HAP-1 (cell line): ENCODE measurements at regions not wholly inside any gene's neighbourhood (a gene's known extent, or its start where the extent isn't known, plus 50 kb on each side); places are given as distances from the start of the nearest gene placed in this dataset.

Experiments
- DNase-seq, 2 experiments: peaks; one replicate each; pipeline ENCODE4 v3.0.0-alpha.2; 2016 to 2020; ENCODE audit warnings: low spot score in 2 of 2
- H3K27me3 ChIP-seq: fragments of 250-450 bp; sonication (Bioruptor Pico); 2 replicates; pipeline ENCODE4 v1.5.1; 2020; ENCODE audit warnings: low read depth, mild to moderate bottlenecking, moderate library complexity
- H3K36me3 ChIP-seq: fragments of 250-450 bp; sonication (Bioruptor Pico); replicated peaks from 2 replicates; pipeline ENCODE4 v1.5.1; 2020; ENCODE audit warnings: mild to moderate bottlenecking
- H3K4me1 ChIP-seq: fragments of 250-450 bp; sonication (Bioruptor Pico); 2 replicates; pipeline ENCODE4 v1.5.1; 2020; ENCODE audit warnings: mild to moderate bottlenecking
- H3K4me3 ChIP-seq: fragments of 250-450 bp; sonication (Bioruptor Pico); 2 replicates; pipeline ENCODE4 v1.5.1; 2020; ENCODE audit warnings: mild to moderate bottlenecking, moderate library complexity
- H3K9me3 ChIP-seq: fragments of 250-450 bp; sonication (Bioruptor Pico); 2 replicates; pipeline ENCODE4 v1.5.1; 2020; ENCODE audit warnings: mild to moderate bottlenecking, moderate library complexity
- in situ Hi-C: fragments of 300-500 bp; cut with MboI; formaldehyde crosslinking; loops from 3 replicates; pipeline ENCODE4 v1.14.3; 2020; ENCODE audit warnings: low sequenced_read_pairs, inconsistent platforms, mixed read lengths

GRCh38 chr9:23630488-23630887 lies 195.6 kb downstream of the ELAVL2 start:
- H3K27me3 ChIP-seq = no peaks in the 10 kb centered on the region
- no peak for DNase-seq
- H3K4me3 ChIP-seq = no peak overlapping the region
- no peaks in the 10 kb centered on the region for H3K36me3 ChIP-seq
- in situ Hi-C loops = no loop called here
- H3K4me1 ChIP-seq = no peaks in the 10 kb centered on the region
- H3K9me3 ChIP-seq = no peaks in the 10 kb centered on the region

GRCh38 chr9:23635276-23635675 lies 190.8 kb downstream of the ELAVL2 start:
- in situ Hi-C loops = no loop called here

GRCh38 chr9:23636199-23636598 lies 189.8 kb downstream of the ELAVL2 start:
- Histone ChIP-seq H3K36me3 (no peaks in the 10 kb centered on the region; the same call in 1 of the 2 replicates), H3K9me3 (no peaks in the 10 kb centered on the region), H3K27me3 (no peaks in the 10 kb centered on the region), H3K4me3 (no peak overlapping the region), H3K4me1 (no peaks in the 10 kb centered on the region)
- DNase-seq = no peak
- in situ Hi-C loops = no loop called here

More at GRCh38 chr9:23635276-23635675, 190.8 kb downstream of the ELAVL2 start:
- Histone ChIP-seq H3K4me3 (no peak overlapping the region), H3K4me1 (no peaks in the 10 kb centered on the region), H3K27me3 (no peaks in the 10 kb centered on the region), H3K9me3 (no peaks in the 10 kb centered on the region), H3K36me3 (no peaks in the 10 kb centered on the region; the same call in 1 of the 2 replicates)
- DNase-seq = no peak

GRCh38 chr9:23638011-23638410 lies 188.0 kb downstream of the ELAVL2 start:
- Histone ChIP-seq H3K9me3 (no peaks in the 10 kb centered on the region), H3K4me3 (no peak overlapping the region), H3K27me3 (no peaks in the 10 kb centered on the region), H3K4me1 (no peaks in the 10 kb centered on the region), H3K36me3 (no peaks in the 10 kb centered on the region; the same call in 1 of the 2 replicates)
- in situ Hi-C loops = no loop called here
- no peak for DNase-seq

GRCh38 chr9:23638837-23639426 lies 187.1 kb downstream of the ELAVL2 start:
- Histone ChIP-seq H3K36me3 (no peaks in the 10 kb centered on the region; the same call in 1 of the 2 replicates), H3K9me3 (no peaks in the 10 kb centered on the region), H3K27me3 (no peaks in the 10 kb centered on the region), H3K4me1 (no peaks in the 10 kb centered on the region), H3K4me3 (no peak overlapping the region)
- no peak for DNase-seq
- in situ Hi-C loops = no loop called here
